H1 (cell line): ENCODE measurements at regions not wholly inside any gene's neighbourhood (a gene's known extent, or its start where the extent isn't known, plus 50 kb on each side); places are given as distances from the start of the nearest gene placed in this dataset.

Source experiments
- CTCF ChIA-PET: fragments of 300-600 bp; sonication (Branson Sonifier 250); formaldehyde crosslinking; loops from one replicate; lab custom pipeline; 2021; ENCODE audit not compliant: partially characterized antibody; lab: Charles Lee
- POLR2A ChIA-PET: fragments of 300-600 bp; sonication (Branson Sonifier 250); formaldehyde crosslinking; loops from one replicate; lab custom pipeline; 2021; ENCODE audit warnings: inconsistent platforms; ENCODE audit not compliant: partially characterized antibody; lab: Charles Lee
- DNase-seq, 2 experiments: peaks; one replicate each; pipeline versions ENCODE4 v3.0.0 to v3.0.0-alpha.2; 2010 to 2022; ENCODE audit warnings: low spot score in 2 of 2, low read depth in 1 of 2, mixed read lengths in 1 of 2
- FAIRE-seq: peaks from 2 replicates; lab custom pipeline; 2011; peaks lifted over from hg19 to GRCh38; lab: Jason Lieb, UNC
- H2AFZ ChIP-seq: 2 replicates; pipeline ENCODE4 v1.8.1; 2012; ENCODE audit warnings: low read length, inconsistent platforms
- H2AK5ac ChIP-seq: 2 replicates; pipeline ENCODE4 v1.6.1; 2013; ENCODE audit warnings: low read depth, low read length
- H2BK120ac ChIP-seq: replicated peaks from 2 replicates; pipeline ENCODE3; 2013; ENCODE audit warnings: low read depth, low read length, inconsistent platforms
- H2BK12ac ChIP-seq: 2 replicates; pipeline ENCODE4 v1.6.1; 2013; ENCODE audit warnings: low read depth, low read length
- H2BK15ac ChIP-seq: 2 replicates; pipeline ENCODE4 v1.6.1; 2013; ENCODE audit warnings: low read length
- H2BK20ac ChIP-seq: 2 replicates; pipeline ENCODE4 v1.6.1; 2013; ENCODE audit warnings: low read length
- H2BK5ac ChIP-seq: 2 replicates; pipeline ENCODE4 v1.6.1; 2013; ENCODE audit warnings: low read depth, low read length
- H3K14ac ChIP-seq: 2 replicates; pipeline ENCODE4 v1.6.1; 2013; ENCODE audit warnings: inconsistent platforms; ENCODE audit not compliant: insufficient read length
- H3K18ac ChIP-seq: 2 replicates; pipeline ENCODE4 v1.6.1; 2013; ENCODE audit warnings: low read length; ENCODE audit errors: extremely low read depth
- H3K23ac ChIP-seq: 2 replicates; pipeline ENCODE4 v1.6.1; 2013; ENCODE audit warnings: inconsistent platforms; ENCODE audit not compliant: insufficient read length
- H3K23me2 ChIP-seq: 2 replicates; pipeline ENCODE4 v1.6.1; 2013; ENCODE audit warnings: low read depth, low read length
- H3K27ac ChIP-seq: 2 replicates; pipeline ENCODE4 v1.6.1; 2011; ENCODE audit warnings: low read depth, low read length, inconsistent platforms
- H3K27me3 ChIP-seq, 4 experiments: replicated peaks in 1 of 4; 1 replicate in 1 of 4; 2 replicates in 3 of 4; pipeline versions ENCODE4 v1.6.1 to v1.8.1; 2011 to 2013; ENCODE audit warnings: low read length in 3 of 4, mild to moderate bottlenecking in 3 of 4, inconsistent platforms in 2 of 4, mixed read lengths in 2 of 4, moderate library complexity in 1 of 4; ENCODE audit not compliant: control insufficient read depth in 3 of 4, insufficient read depth in 3 of 4; ENCODE audit errors: extremely low read depth in 1 of 4
- H3K36me3 ChIP-seq, 4 experiments: 2 replicates each; pipeline versions ENCODE4 v1.6.1 to v1.8.1; 2011 to 2013; ENCODE audit warnings: mild to moderate bottlenecking in 4 of 4, low read length in 3 of 4, moderate library complexity in 2 of 4, control low read depth in 1 of 4, inconsistent platforms in 1 of 4; ENCODE audit not compliant: insufficient read depth in 4 of 4, control insufficient read depth in 2 of 4
- H3K4ac ChIP-seq: replicated peaks from 2 replicates; pipeline ENCODE3; 2013; ENCODE audit warnings: low read length, low read depth, mixed read lengths, inconsistent platforms; ENCODE audit not compliant: insufficient read length
- H3K4me1 ChIP-seq, 4 experiments: replicated peaks in 1 of 4; 1 replicate in 1 of 4; 2 replicates in 3 of 4; pipeline versions ENCODE4 v1.6.1 to v1.8.1; 2011 to 2013; ENCODE audit warnings: low read length in 3 of 4, inconsistent platforms in 2 of 4, mixed read lengths in 1 of 4; ENCODE audit not compliant: insufficient read depth in 4 of 4, control insufficient read depth in 3 of 4
- H3K4me2 ChIP-seq, 2 experiments: 2 replicates each; pipeline versions ENCODE4 v1.6.1 to v1.8.1; 2011 to 2013; ENCODE audit warnings: low read depth in 2 of 2, low read length in 2 of 2, control low read depth in 1 of 2, inconsistent platforms in 1 of 2, mild to moderate bottlenecking in 1 of 2; ENCODE audit not compliant: insufficient read depth in 1 of 2
- H3K4me3 ChIP-seq, 4 experiments: fragments of 200-600, 300-600 bp in 1 of 4; sonication (generic), shearing (Covaris generic), sonication (Bioruptor Twin) in 1 of 4; 2 replicates each; pipeline versions ENCODE4 v1.5.1 to v1.8.1; 2011 to 2016; ENCODE audit warnings: low read length in 4 of 4, low read depth in 3 of 4, control low read depth in 2 of 4, inconsistent platforms in 2 of 4, mild to moderate bottlenecking in 2 of 4, mixed read lengths in 1 of 4, moderate library complexity in 1 of 4; ENCODE audit not compliant: insufficient read depth in 2 of 4; ENCODE audit errors: extremely low read depth in 1 of 4
- H3K56ac ChIP-seq: replicated peaks from 2 replicates; pipeline ENCODE3; 2013; ENCODE audit warnings: low read depth, mild to moderate bottlenecking, mixed read lengths, low read length, inconsistent platforms; ENCODE audit not compliant: insufficient read length
- H3K79me1 ChIP-seq: 2 replicates; pipeline ENCODE4 v1.6.1; 2013; ENCODE audit warnings: low read depth, low read length, control low read depth
- H3K79me2 ChIP-seq, 2 experiments: 2 replicates each; pipeline versions ENCODE4 v1.6.1 to v1.8.1; 2012 to 2013; ENCODE audit warnings: low read length in 2 of 2, mild to moderate bottlenecking in 2 of 2, inconsistent platforms in 1 of 2; ENCODE audit not compliant: insufficient read depth in 2 of 2, control insufficient read depth in 1 of 2
- H3K9ac ChIP-seq, 4 experiments: replicated peaks in 1 of 4; 1 replicate in 1 of 4; 2 replicates in 3 of 4; pipeline versions ENCODE4 v1.6.1 to v1.8.1; 2011 to 2013; ENCODE audit warnings: low read depth in 3 of 4, low read length in 3 of 4, control low read depth in 2 of 4, mild to moderate bottlenecking in 2 of 4, moderate library complexity in 2 of 4, inconsistent platforms in 1 of 4; ENCODE audit errors: extremely low read depth in 1 of 4
- H3K9me3 ChIP-seq, 2 experiments: 2 replicates each; pipeline versions ENCODE4 v1.6.1 to v1.8.1; 2012 to 2013; ENCODE audit warnings: mild to moderate bottlenecking in 2 of 2, moderate library complexity in 2 of 2, control low read depth in 1 of 2, inconsistent platforms in 1 of 2, low read depth in 1 of 2, low read length in 1 of 2, mixed read lengths in 1 of 2; ENCODE audit not compliant: insufficient read depth in 2 of 2
- H4K20me1 ChIP-seq, 2 experiments: replicated peaks in 1 of 2; 2 replicates each; pipeline versions ENCODE3 to v1.8.1; 2011 to 2013; ENCODE audit warnings: inconsistent platforms in 2 of 2, low read length in 2 of 2, mild to moderate bottlenecking in 1 of 2; ENCODE audit not compliant: insufficient read depth in 2 of 2, control insufficient read depth in 1 of 2
- H4K5ac ChIP-seq: 2 replicates; pipeline ENCODE4 v1.6.1; 2013; ENCODE audit warnings: low read length, low read depth, mixed read lengths, inconsistent platforms; ENCODE audit not compliant: insufficient read length
- H4K8ac ChIP-seq: 2 replicates; pipeline ENCODE4 v1.8.0; 2013; ENCODE audit warnings: mild to moderate bottlenecking, moderate library complexity, low read length, inconsistent platforms; ENCODE audit not compliant: insufficient read depth; ENCODE audit errors: extremely low read depth
- H4K91ac ChIP-seq: replicated peaks from 2 replicates; pipeline ENCODE3; 2013; ENCODE audit warnings: low read length, mixed read lengths, inconsistent platforms; ENCODE audit not compliant: insufficient read length
- CREB1 ChIP-seq: IDR thresholded peaks from 2 replicates; pipeline ENCODE4 v1.6.1; 2012; ENCODE audit warnings: inconsistent platforms
- EZH2 ChIP-seq: fragments of 200-600 bp; sonication (generic); IDR thresholded peaks from 2 replicates; pipeline ENCODE4 v1.7.1; 2012; ENCODE audit warnings: low read depth, mild to moderate bottlenecking, moderate library complexity, low read length, inconsistent platforms; ENCODE audit not compliant: severe bottlenecking
- FOSL1 ChIP-seq: IDR thresholded peaks from 2 replicates; pipeline ENCODE4 v1.6.1; 2011; ENCODE audit warnings: mild to moderate bottlenecking, low read depth, low read length, moderate library complexity; ENCODE audit not compliant: insufficient read depth
- JUN ChIP-seq: IDR thresholded peaks from 2 replicates; pipeline ENCODE4 v1.6.1; 2011; ENCODE audit warnings: low read depth, mild to moderate bottlenecking, improper control_type of control experiment, low read length
- JUND ChIP-seq: IDR thresholded peaks from 2 replicates; pipeline ENCODE4 v1.6.1; 2011; ENCODE audit warnings: mild to moderate bottlenecking, improper control_type of control experiment, low read length
- MAX ChIP-seq: IDR thresholded peaks from 2 replicates; pipeline ENCODE4 v1.6.1; 2012; ENCODE audit warnings: inconsistent platforms
- RAD21 ChIP-seq, 2 experiments: IDR thresholded peaks in 1 of 2; conservative IDR thresholded peaks in 1 of 2; 2 replicates each; pipeline ENCODE4 v1.6.1; 2011; ENCODE audit warnings: low read depth in 2 of 2, low read length in 2 of 2, improper control_type of control experiment in 1 of 2, inconsistent platforms in 1 of 2, mild to moderate bottlenecking in 1 of 2, moderate library complexity in 1 of 2
- RXRA ChIP-seq: IDR thresholded peaks from 2 replicates; pipeline ENCODE4 v1.6.1; 2011; ENCODE audit warnings: low read depth, mild to moderate bottlenecking, low read length, moderate library complexity; ENCODE audit not compliant: insufficient read depth
- TAF1 ChIP-seq: IDR thresholded peaks from 2 replicates; pipeline ENCODE4 v1.6.1; 2011; ENCODE audit warnings: mild to moderate bottlenecking, low read depth, low read length
- WGBS, 2 experiments: shearing (Covaris generic) in 1 of 2; methylation state at CpG; one replicate each; pipeline versions ENCODE4 v1.1.6 to v1.1.7; 2013 to 2015; ENCODE audit warnings: low lambda C conversion rate in 2 of 2, mixed read lengths in 2 of 2, inconsistent platforms in 1 of 2, low coverage in 1 of 2, missing lambda C conversion rate in 1 of 2; ENCODE audit not compliant: insufficient replicate concordance in 2 of 2, insufficient coverage in 1 of 2, insufficient read length in 1 of 2; ENCODE audit errors: extremely low coverage in 1 of 2, missing lambda C conversion rate in 1 of 2; 5-methylcytosine and 5-hydroxymethylcytosine counted together

GRCh38 chr4:142913461-142914030 lies 67.4 kb upstream of the INPP4B start:
- no peak overlapping the region for H3K23ac ChIP-seq
- H2BK12ac ChIP-seq: no peak overlapping the region
- no peaks in the 10 kb centered on the region for H3K27me3 ChIP-seq
- no peaks in the 10 kb centered on the region for H3K79me1 ChIP-seq
- no peak overlapping the region for H3K14ac ChIP-seq
- no peak overlapping the region for H4K91ac ChIP-seq
- DNase-seq: no peak
- H2BK120ac ChIP-seq: no peak overlapping the region
- no peak overlapping the region for H2BK5ac ChIP-seq
- H4K20me1 ChIP-seq: no peaks in the 10 kb centered on the region
- H3K36me3 ChIP-seq: no peaks in the 10 kb centered on the region
- H3K23me2 ChIP-seq: no peaks in the 10 kb centered on the region
- H4K5ac ChIP-seq: no peak overlapping the region
- no peak overlapping the region for H2BK20ac ChIP-seq
- H3K4me2 ChIP-seq: no peak overlapping the region
- H2BK15ac ChIP-seq: no peak overlapping the region
- no peak for FAIRE-seq
- no peaks in the 10 kb centered on the region for H3K79me2 ChIP-seq
- ChIA-PET POLR2A (no interaction called here), CTCF (interaction anchor here (0.8 kb wide), 1 partner anchor 27 kb away, joined by 3 read pairs; no protein-coding TSS in a partner anchor)
- no peak overlapping the region for H3K4ac ChIP-seq
- H2AK5ac ChIP-seq: no peak overlapping the region
- no peaks in the 10 kb centered on the region for H3K4me1 ChIP-seq
- no peak overlapping the region for H3K4me3 ChIP-seq
- no peak overlapping the region for H3K18ac ChIP-seq
- H3K9ac ChIP-seq: no peak overlapping the region
- WGBS, 2 experiments: 89% methylated on average over 4 of the region's 4 CpGs; no CpG with 5 or more reads in 1 of the 2 experiments
- no peak overlapping the region for H2AFZ ChIP-seq
- no peaks in the 10 kb centered on the region for H3K9me3 ChIP-seq
- no peak overlapping the region for H3K27ac ChIP-seq
- H4K8ac ChIP-seq: no peak overlapping the region
- H3K56ac ChIP-seq: no peak overlapping the region
- TF ChIP-seq RXRA (no peak), JUND (no peak), TAF1 (no peak), RAD21 (IDR thresholded peaks at IDR 0.05 in 1 of 2, conservative IDR thresholded peaks at IDR 0.05 in 1 of 2; ENCODE audit: low read depth in 2 of 2, low read length in 2 of 2) (no peak), EZH2 (no peak), JUN (no peak), CREB1 (no peak), MAX (no peak), FOSL1 (no peak)
